Mucosa of rectum (tissue), 2 donors: ENCODE measurements at regions not wholly inside any gene's neighbourhood (a gene's known extent, or its start where the extent isn't known, plus 50 kb on each side); places are given as distances from the start of the nearest gene placed in this dataset.
"Not testable (repeated sequence)": the region's sequence is repeated elsewhere in the genome, so short reads cannot be mapped to it uniquely, and the experiment has no call there.

Experiments used
- H3K27ac ChIP-seq, 2 donors: one replicate each; pipeline ENCODE4 v1.7.0; 2013; ENCODE audit warnings: inconsistent platforms in 2 of 2, low read depth in 2 of 2, low read length in 2 of 2
- H3K27me3 ChIP-seq, 2 donors: one replicate each; pipeline ENCODE4 v1.7.0; 2013; ENCODE audit warnings: low read length in 2 of 2; ENCODE audit not compliant: control insufficient read depth in 2 of 2, insufficient read depth in 2 of 2
- H3K36me3 ChIP-seq, 2 donors: one replicate each; pipeline ENCODE4 v1.7.0; 2013; ENCODE audit warnings: low read length in 2 of 2; ENCODE audit not compliant: control insufficient read depth in 2 of 2, insufficient read depth in 2 of 2
- H3K4me1 ChIP-seq, 2 donors: one replicate each; pipeline ENCODE4 v1.7.0; 2013; ENCODE audit warnings: low read length in 2 of 2, mild to moderate bottlenecking in 1 of 2; ENCODE audit not compliant: control insufficient read depth in 2 of 2, insufficient read depth in 2 of 2
- H3K4me3 ChIP-seq, 2 donors: one replicate each; pipeline ENCODE4 v1.7.0; 2013; ENCODE audit warnings: low read length in 2 of 2
- H3K9ac ChIP-seq, 2 donors: one replicate each; pipeline ENCODE4 v1.7.0; 2013; ENCODE audit warnings: low read length in 2 of 2, low read depth in 1 of 2, mild to moderate bottlenecking in 1 of 2
- H3K9me3 ChIP-seq, 2 donors: one replicate each; pipeline ENCODE4 v1.7.0; 2013; ENCODE audit warnings: low read length in 2 of 2; ENCODE audit not compliant: control insufficient read depth in 2 of 2
- donor health status: healthy.
- donor health status: Normal muscosa, but diverticular disease.

DNA sequence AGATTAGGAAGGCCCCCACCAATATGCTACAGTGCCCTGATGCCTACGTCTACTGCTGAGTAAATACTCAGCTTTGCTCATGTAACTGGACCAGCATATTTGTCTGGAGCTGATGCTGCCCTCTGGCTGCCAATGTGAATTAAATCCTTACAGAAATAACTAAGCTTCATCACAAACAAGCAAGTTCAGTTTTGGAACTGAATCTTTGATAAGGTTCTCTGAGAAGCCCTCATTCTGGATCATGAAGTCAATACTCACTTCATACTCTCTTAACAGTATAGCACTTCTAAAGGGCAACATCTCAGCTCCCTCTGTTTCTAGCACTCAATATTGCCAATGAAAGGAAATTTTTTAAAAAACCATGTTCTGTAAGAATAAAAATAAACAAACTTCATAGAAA, 246.7 kb downstream of the ETV1 start:
- Histone ChIP-seq H3K9me3 (no peaks in the 10 kb centered on the region), H3K27me3 (no peaks in the 10 kb centered on the region), H3K4me1 (no peaks in the 10 kb centered on the region), H3K4me3 (no peak overlapping the region), H3K9ac (no peak overlapping the region), H3K27ac (no peak overlapping the region), H3K36me3 (no peaks in the 10 kb centered on the region)

DNA sequence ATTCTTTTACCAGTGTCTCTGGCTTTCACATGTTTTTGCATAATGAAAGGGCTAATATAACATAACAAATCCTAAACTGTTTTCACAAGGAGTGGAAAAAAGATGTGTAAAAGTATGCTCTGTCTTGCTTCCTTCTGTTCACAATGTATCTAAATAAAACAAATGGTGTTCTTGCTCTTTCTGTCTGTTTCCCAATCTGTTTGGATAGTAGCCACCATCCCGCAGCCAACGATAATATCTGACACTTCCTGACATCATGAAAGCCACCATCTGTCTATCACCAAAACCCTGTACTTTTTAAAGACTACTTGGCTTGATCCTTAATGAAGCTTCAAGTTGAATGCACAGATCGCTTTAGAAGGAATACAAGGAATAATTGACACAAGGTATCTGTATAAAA, 246.2 kb downstream of the ETV1 start:
- H3K9me3 ChIP-seq: no peaks in the 10 kb centered on the region
- no peaks in the 10 kb centered on the region for H3K36me3 ChIP-seq
- no peaks in the 10 kb centered on the region for H3K27me3 ChIP-seq
- no peak overlapping the region for H3K4me3 ChIP-seq
- H3K9ac ChIP-seq: no peak overlapping the region
- H3K4me1 ChIP-seq: no peaks in the 10 kb centered on the region
- H3K27ac ChIP-seq: no peak overlapping the region

DNA sequence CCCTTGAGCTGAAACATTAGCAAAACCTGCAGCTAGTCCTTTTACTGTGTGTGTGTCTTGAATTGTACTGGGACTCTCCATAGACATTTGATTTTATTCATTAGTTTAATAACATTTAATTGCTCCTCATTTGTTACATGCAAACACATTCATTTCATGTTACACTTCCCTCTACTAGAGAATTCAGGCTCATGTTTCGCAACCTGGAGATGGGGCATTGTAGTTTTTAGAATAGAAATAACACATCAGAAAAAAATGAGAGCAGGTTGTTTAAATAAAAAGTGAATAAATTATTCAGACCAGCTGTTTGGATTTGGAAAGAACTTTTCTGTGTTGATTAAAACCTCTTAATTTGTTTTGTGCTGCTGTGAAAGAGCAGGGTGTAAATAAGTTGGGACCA, 243.9 kb downstream of the ETV1 start:
- Histone ChIP-seq H3K4me1 (no peaks in the 10 kb centered on the region), H3K9me3 (no peaks in the 10 kb centered on the region), H3K4me3 (no peak overlapping the region), H3K27ac (no peak overlapping the region), H3K27me3 (no peaks in the 10 kb centered on the region), H3K36me3 (no peaks in the 10 kb centered on the region), H3K9ac (no peak overlapping the region)

DNA sequence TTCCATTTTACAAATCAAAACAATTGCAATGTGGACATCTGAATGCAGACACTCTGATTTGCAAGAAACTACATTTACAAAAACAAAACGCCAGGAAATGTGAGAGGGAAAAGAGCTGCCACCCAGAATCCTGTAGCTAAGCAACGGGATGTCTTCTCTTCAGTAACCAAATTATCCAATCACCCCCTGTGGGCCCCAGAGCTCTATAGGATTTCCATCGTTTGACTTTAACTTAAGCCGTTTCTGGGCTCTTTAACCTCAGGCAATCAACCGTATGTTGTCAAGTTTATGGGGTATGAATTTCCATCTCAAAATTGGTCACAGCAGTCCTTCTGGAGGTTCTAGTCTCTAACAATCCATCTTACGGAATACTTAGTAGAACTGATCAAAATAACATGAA, 240.5 kb downstream of the ETV1 start:
- H3K36me3 ChIP-seq: no peaks in the 10 kb centered on the region

DNA sequence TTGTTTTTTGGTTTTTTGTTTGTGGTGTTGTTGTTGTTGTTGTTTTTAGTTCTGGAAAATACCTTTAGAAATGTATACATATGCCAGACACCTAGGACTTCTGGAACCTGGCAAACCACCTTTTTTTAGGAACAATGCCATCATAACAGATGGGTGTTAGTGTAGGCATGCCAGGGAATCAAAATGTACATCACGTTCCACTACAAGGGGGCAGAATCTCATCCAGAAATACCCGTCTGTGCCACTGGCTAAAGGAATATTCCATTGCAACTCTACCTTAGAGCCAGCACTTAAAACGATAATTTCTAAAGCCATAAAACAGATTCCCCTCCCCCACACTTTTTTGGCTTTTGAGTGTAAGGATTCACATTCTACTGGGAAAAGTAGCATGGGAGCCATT, 239.8 kb downstream of the ETV1 start:
- no peaks in the 10 kb centered on the region for H3K9me3 ChIP-seq
- H3K36me3 ChIP-seq: no peaks in the 10 kb centered on the region
- no peak overlapping the region for H3K9ac ChIP-seq
- H3K27ac ChIP-seq: no peak overlapping the region
- H3K4me3 ChIP-seq: no peak overlapping the region
- no peaks in the 10 kb centered on the region for H3K4me1 ChIP-seq
- no peaks in the 10 kb centered on the region for H3K27me3 ChIP-seq

More for the DNA sequence above, 240.5 kb downstream of the ETV1 start:
- H3K4me1 ChIP-seq: no peaks in the 10 kb centered on the region
- no peak overlapping the region for H3K4me3 ChIP-seq
- H3K9ac ChIP-seq: no peak overlapping the region
- H3K9me3 ChIP-seq: no peaks in the 10 kb centered on the region
- no peak overlapping the region for H3K27ac ChIP-seq
- no peaks in the 10 kb centered on the region for H3K27me3 ChIP-seq

DNA sequence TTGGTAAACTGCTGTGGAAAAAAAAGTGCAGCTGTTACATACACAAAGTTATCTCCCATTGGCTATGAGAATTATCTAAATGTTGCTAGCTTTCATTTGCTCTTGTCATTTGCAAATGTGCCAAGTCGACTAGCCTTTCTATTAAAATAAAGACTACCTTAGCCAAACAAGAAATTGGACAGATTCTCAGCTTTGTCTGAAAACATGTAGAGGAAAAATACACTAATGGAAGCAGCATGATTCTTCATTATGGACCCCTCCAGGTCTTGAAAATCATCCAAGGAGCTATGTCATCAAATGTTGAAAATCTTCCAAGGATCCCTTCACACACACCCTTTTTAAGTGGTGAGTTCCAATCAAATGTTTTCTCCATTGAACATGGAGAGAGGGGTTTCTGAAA, 237.7 kb downstream of the ETV1 start:
- H3K9me3 ChIP-seq: no peaks in the 10 kb centered on the region
- no peak overlapping the region for H3K9ac ChIP-seq
- no peaks in the 10 kb centered on the region for H3K27me3 ChIP-seq
- H3K4me1 ChIP-seq: no peaks in the 10 kb centered on the region
- no peak overlapping the region for H3K27ac ChIP-seq
- H3K4me3 ChIP-seq: no peak overlapping the region
- no peaks in the 10 kb centered on the region for H3K36me3 ChIP-seq

DNA sequence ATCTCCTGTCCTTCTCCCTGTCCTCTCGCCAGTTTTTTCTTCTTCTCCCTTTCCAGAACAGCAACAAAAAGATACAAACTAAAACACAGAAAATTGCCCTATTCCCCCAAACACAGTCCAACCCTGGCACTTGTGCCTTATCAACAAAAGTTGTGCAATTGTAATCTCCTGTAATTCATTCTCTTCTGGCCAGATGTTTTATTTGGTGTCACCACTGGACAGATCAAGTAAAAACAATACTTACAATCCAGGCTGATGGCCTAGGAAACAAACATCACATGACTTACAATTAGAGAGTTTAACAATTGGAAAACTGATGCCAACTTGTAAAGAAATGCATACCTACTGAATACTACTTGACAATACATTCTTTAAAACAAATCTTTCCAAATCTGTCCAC, 231.6 kb downstream of the ETV1 start:
- H3K9ac ChIP-seq: no peak overlapping the region
- no peak overlapping the region for H3K27ac ChIP-seq
- H3K27me3 ChIP-seq: no peaks in the 10 kb centered on the region
- no peaks in the 10 kb centered on the region for H3K4me1 ChIP-seq
- H3K9me3 ChIP-seq: no peaks in the 10 kb centered on the region
- no peaks in the 10 kb centered on the region for H3K36me3 ChIP-seq
- H3K4me3 ChIP-seq: no peak overlapping the region

DNA sequence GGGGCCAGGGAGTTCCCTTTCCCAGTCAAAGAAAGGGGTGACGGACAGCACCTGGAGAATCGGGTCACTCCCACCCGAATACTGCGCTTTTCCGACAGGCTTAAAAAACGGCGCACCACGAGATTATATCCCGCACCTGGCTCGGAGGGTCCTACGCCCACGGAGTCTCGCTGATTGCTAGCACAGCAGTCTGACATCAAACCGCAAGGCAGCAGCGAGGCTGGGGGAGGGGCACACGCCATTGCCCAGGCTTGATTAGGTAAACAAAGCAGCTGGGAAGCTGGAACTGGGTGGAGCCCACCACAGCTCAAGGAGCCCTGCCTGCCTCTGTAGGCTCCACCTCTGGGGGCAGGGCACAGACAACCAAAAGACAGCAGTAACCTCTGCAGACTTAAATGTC, 223.6 kb downstream of the ETV1 start:
- H3K9ac ChIP-seq, H3K27me3 ChIP-seq, H3K4me3 ChIP-seq, H3K27ac ChIP-seq, H3K36me3 ChIP-seq, H3K4me1 ChIP-seq, H3K9me3 ChIP-seq: not testable (repeated sequence)

DNA sequence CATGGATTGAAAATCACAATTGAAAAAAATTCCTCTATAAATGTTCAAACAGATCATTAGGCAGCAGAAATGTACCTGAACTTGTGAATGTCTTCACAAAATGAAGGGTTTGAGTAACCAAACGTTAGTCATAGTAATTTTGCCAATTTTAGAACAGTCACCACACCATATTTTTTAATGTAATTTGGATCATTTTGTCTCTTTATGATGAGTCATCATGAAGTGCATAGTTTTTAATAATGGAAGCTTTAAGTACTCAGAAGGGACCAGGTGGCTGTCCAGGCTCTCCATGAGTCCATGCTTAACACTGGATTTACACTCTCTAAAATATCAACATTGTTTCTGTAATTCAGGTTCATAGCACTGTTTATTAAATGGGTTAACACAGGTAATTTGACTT, 219.2 kb downstream of the ETV1 start:
- H3K9me3 ChIP-seq: no peaks in the 10 kb centered on the region
- no peaks in the 10 kb centered on the region for H3K4me1 ChIP-seq
- no peak overlapping the region for H3K4me3 ChIP-seq
- no peak overlapping the region for H3K9ac ChIP-seq
- no peaks in the 10 kb centered on the region for H3K36me3 ChIP-seq
- H3K27ac ChIP-seq: no peak overlapping the region
- H3K27me3 ChIP-seq: no peaks in the 10 kb centered on the region

DNA sequence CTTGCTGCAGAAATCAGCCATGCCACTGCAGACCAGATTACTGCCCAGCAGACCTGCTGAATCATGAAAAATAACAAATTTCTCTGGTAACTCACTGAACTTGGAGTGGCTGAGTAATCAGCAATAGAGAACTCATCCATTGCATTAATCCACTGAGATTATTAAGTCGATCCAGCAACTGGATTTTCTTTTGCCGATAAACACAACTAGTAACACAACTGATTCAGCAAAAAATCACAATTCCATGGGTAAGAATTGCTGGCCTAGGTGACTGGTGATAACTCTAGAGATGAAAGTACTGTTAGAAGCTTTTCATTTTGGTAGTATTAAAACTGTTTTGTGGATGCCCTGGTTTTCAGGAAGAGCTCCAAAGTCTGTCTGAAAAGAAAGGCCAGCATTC, 214.5 kb downstream of the ETV1 start:
- Histone ChIP-seq H3K36me3 (no peaks in the 10 kb centered on the region), H3K4me3 (no peak overlapping the region), H3K27ac (no peak overlapping the region), H3K9me3 (no peaks in the 10 kb centered on the region), H3K27me3 (no peaks in the 10 kb centered on the region), H3K4me1 (no peaks in the 10 kb centered on the region), H3K9ac (no peak overlapping the region)

DNA sequence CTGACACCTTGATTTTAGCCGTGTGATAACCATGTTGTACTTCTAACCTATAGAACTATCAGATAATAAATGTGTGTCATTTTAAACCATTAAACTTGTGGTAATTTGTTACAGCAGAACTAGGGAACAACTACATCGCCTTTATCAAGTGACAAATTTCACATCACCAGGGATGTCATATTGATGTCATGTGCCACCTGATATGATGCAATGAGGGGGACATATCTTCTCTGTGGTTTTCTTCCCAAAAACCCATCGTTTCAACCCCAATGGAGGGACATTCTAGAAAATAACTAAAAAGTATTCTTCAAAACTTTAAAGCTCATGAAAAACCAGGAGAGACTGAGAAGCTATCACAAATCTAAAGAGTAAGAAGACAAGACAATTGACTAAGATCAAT, 212.2 kb downstream of the ETV1 start:
- no peaks in the 10 kb centered on the region for H3K27me3 ChIP-seq
- no peak overlapping the region for H3K27ac ChIP-seq
- H3K9me3 ChIP-seq: no peaks in the 10 kb centered on the region
- no peak overlapping the region for H3K4me3 ChIP-seq
- no peaks in the 10 kb centered on the region for H3K4me1 ChIP-seq
- no peak overlapping the region for H3K9ac ChIP-seq
- H3K36me3 ChIP-seq: no peaks in the 10 kb centered on the region
